A673 (cell line): ENCODE measurements at regions not wholly inside any gene's neighbourhood (a gene's known extent, or its start where the extent isn't known, plus 50 kb on each side); places are given as distances from the start of the nearest gene placed in this dataset.

Experiments
- EZH2 ChIP-seq: fragments of 200-600 bp; sonication (generic); IDR thresholded peaks from 2 replicates; pipeline ENCODE4 v1.6.1; 2017; ENCODE audit warnings: borderline replicate concordance, low read depth, mild to moderate bottlenecking, mixed read lengths, antibody characterized with exemption, low read length; ENCODE audit not compliant: poor library complexity, severe bottlenecking
- TF ChIP-seq, protein P1 (sequence below): fragments of 300-800, 200-600 bp; sonication (generic); conservative IDR thresholded peaks from 2 replicates; pipeline ENCODE4 v1.5.1; 2017; ENCODE audit warnings: low read depth, mild to moderate bottlenecking, antibody characterized with exemption, low read length, moderate library complexity, mixed read lengths

DNA sequence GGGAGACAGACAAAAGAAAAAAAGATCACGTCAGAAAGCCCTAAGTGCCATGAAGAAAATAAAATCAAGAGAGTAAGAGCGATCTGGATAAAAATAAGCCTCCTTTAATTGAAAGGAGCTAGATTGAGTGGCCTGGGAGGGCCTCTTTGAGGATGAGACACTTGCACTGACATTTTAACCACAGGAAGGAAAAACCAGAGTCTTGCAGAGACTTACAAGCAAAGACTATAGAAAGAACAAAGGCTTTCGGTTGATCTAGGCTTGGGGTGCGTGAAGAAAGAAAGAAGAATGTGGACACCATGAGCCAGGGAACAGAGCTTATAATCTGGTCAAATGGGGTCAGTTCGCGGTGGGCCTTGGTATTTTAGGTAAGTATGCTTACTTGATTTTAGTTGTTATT is 342.7 kb downstream of the COG6 start:
- TF ChIP-seq EZH2: no peak
- TF ChIP-seq, protein P1, sequence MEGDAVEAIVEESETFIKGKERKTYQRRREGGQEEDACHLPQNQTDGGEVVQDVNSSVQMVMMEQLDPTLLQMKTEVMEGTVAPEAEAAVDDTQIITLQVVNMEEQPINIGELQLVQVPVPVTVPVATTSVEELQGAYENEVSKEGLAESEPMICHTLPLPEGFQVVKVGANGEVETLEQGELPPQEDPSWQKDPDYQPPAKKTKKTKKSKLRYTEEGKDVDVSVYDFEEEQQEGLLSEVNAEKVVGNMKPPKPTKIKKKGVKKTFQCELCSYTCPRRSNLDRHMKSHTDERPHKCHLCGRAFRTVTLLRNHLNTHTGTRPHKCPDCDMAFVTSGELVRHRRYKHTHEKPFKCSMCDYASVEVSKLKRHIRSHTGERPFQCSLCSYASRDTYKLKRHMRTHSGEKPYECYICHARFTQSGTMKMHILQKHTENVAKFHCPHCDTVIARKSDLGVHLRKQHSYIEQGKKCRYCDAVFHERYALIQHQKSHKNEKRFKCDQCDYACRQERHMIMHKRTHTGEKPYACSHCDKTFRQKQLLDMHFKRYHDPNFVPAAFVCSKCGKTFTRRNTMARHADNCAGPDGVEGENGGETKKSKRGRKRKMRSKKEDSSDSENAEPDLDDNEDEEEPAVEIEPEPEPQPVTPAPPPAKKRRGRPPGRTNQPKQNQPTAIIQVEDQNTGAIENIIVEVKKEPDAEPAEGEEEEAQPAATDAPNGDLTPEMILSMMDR: no peak
